Mucosa of gallbladder (tissue), 1 donor: ENCODE measurements at regions not wholly inside any gene's neighbourhood (a gene's known extent, or its start where the extent isn't known, plus 50 kb on each side); places are given as distances from the start of the nearest gene placed in this dataset.

Source experiments
- DNase-seq: peaks from one replicate; pipeline ENCODE4 v3.0.0-alpha.2; 2020; ENCODE audit warnings: low spot score
- donor health status: DM: no; HTN: no; CAD: no.

DNA sequence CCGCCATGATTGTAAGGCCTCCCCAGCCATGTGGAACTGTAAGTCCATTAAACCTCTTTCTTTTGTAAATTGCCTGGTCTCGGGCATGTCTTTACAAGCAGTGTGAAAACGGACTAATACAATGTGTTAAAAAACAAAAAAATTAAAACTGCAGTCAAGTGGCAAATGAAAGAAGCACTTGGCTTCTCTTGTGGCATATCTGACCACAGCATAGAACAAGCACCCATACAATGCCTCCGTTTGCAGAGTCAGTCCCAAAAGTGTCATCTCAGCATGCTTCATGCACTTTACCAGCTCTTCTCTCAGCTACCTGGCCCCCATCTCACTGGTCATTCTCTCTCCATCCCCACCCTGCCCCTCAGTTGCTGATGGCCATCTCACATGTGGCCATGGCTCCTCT is 51.1 kb upstream of the DAPK1 start:
- DNase-seq: no peak

- no peak for DNase-seq
Measured at GRCh38 chr9:87447547-87448432, 49.9 kb upstream of the DAPK1 start.
